OCI-LY1 (cell line): ENCODE measurements at regions not wholly inside any gene's neighbourhood (a gene's known extent, or its start where the extent isn't known, plus 50 kb on each side); places are given as distances from the start of the nearest gene placed in this dataset.
A peak's percentile ranks its signal among the peaks of the same experiment; 100 is the strongest.

Experiments
- H2AFZ ChIP-seq: fragments of 200-600 bp; sonication (generic), shearing (Covaris generic); 2 replicates; pipeline ENCODE4 v1.6.0; 2014; ENCODE audit warnings: antibody characterized with exemption, mild to moderate bottlenecking, low read length
- H3F3A ChIP-seq: fragments of 200-600 bp; sonication (generic), shearing (Covaris generic); 2 replicates; pipeline ENCODE4 v1.6.0; 2014; ENCODE audit warnings: mild to moderate bottlenecking, antibody characterized with exemption, low read length, moderate library complexity; ENCODE audit not compliant: insufficient read depth
- H3K27ac ChIP-seq: fragments of 200-600 bp; sonication (generic); 2 replicates; pipeline ENCODE4 v1.5.1; 2014; ENCODE audit warnings: low read length, mixed run types, mild to moderate bottlenecking, low read depth; ENCODE audit not compliant: poor library complexity, severe bottlenecking
- H3K27me3 ChIP-seq: fragments of 200-600 bp; sonication (generic); 2 replicates; pipeline ENCODE4 v1.6.0; 2014; ENCODE audit warnings: antibody characterized with exemption, mild to moderate bottlenecking, low read length, moderate library complexity; ENCODE audit not compliant: insufficient read depth
- H3K36me3 ChIP-seq: fragments of 200-600 bp; sonication (generic); 2 replicates; pipeline ENCODE4 v1.6.1; 2014; ENCODE audit warnings: mild to moderate bottlenecking, antibody characterized with exemption, low read length, moderate library complexity, mixed read lengths; ENCODE audit not compliant: insufficient read depth
- H3K4me1 ChIP-seq: fragments of 200-600 bp; sonication (generic); 2 replicates; pipeline ENCODE4 v1.5.1; 2014; ENCODE audit warnings: mild to moderate bottlenecking, low read length, moderate library complexity; ENCODE audit not compliant: insufficient read depth, severe bottlenecking
- H3K4me2 ChIP-seq: fragments of 200-600 bp; sonication (generic), shearing (Covaris generic); 2 replicates; pipeline ENCODE4 v1.6.1; 2014; ENCODE audit warnings: low read length
- H3K4me3 ChIP-seq: fragments of 200-600 bp; sonication (generic); 2 replicates; pipeline ENCODE4 v1.5.1; 2014; ENCODE audit warnings: low read length, low read depth, mild to moderate bottlenecking, mixed read lengths; ENCODE audit not compliant: poor library complexity, severe bottlenecking
- H3K79me2 ChIP-seq: fragments of 200-600 bp; shearing (Covaris generic); 2 replicates; pipeline ENCODE4 v1.6.1; 2016; ENCODE audit warnings: mixed run types, low read length, mixed read lengths; ENCODE audit not compliant: insufficient read depth
- H3K9ac ChIP-seq: fragments of 200-600 bp; sonication (generic), shearing (Covaris generic); 2 replicates; pipeline ENCODE4 v1.6.1; 2014; ENCODE audit warnings: mild to moderate bottlenecking, low read length, mixed read lengths
- H3K9me2 ChIP-seq: fragments of 200-600 bp; sonication (generic), shearing (Covaris generic); 2 replicates; pipeline ENCODE4 v1.6.1; 2014; ENCODE audit warnings: low read depth, mild to moderate bottlenecking, low read length, mixed read lengths
- H3K9me3 ChIP-seq: fragments of 200-600 bp; shearing (Covaris generic); 2 replicates; pipeline ENCODE4 v1.6.1; 2014; ENCODE audit warnings: low read length, mixed read lengths
- H4K20me1 ChIP-seq: fragments of 200-600 bp; sonication (generic), shearing (Covaris generic); 2 replicates; pipeline ENCODE4 v1.6.0; 2016; ENCODE audit warnings: mild to moderate bottlenecking, low read length; ENCODE audit not compliant: insufficient read depth
- EZH2 ChIP-seq: fragments of 200-600 bp; sonication (generic), shearing (Covaris generic); IDR thresholded peaks from 2 replicates; pipeline ENCODE4 v1.8.0; 2017; ENCODE audit warnings: borderline replicate concordance, mixed run types, mild to moderate bottlenecking, antibody characterized with exemption, low read length, moderate library complexity, mixed read lengths
- TF ChIP-seq, protein P1 (sequence below): fragments of 200-600 bp; sonication (generic), shearing (Covaris generic); IDR thresholded peaks from 2 replicates; pipeline ENCODE4 v1.5.1; 2017; ENCODE audit warnings: mild to moderate bottlenecking, antibody characterized with exemption, low read length, moderate library complexity, mixed read lengths

DNA sequence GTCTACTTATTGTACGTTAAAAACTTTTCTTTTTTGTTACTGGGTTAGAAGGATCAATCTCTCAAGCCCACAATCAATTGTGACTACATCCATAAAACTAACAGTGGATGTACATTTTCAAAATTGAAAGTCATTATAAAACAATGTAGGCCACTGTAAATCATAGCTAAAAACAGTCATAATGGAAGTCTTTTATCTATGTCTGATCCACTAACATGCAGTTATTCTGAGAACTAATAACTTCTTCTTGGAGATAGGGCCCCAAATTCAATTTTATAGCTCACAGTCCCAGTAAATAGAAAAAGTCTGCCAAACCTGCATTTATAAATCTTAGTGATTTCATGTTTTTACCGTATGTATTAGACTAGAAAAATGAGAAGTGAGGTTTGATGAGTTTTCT lies 187.3 kb upstream of the MMS22L start:
- Histone ChIP-seq H3K9ac (no peak overlapping the region), H3K27ac (no peak overlapping the region), H3K4me2 (no peak overlapping the region), H3K9me3 (no peaks in the 10 kb centered on the region), H3K4me1 (no peaks in the 10 kb centered on the region), H3K9me2 (no peaks in the 10 kb centered on the region), H3F3A (no peaks in the 10 kb centered on the region; the same call in 1 of the 2 replicates), H3K4me3 (no peak overlapping the region), H3K79me2 (no peaks in the 10 kb centered on the region), H3K36me3 (no peaks in the 10 kb centered on the region), H2AFZ (no peak overlapping the region), H3K27me3 (no peaks in the 10 kb centered on the region), H4K20me1 (no peaks in the 10 kb centered on the region)
- TF ChIP-seq, protein P1, sequence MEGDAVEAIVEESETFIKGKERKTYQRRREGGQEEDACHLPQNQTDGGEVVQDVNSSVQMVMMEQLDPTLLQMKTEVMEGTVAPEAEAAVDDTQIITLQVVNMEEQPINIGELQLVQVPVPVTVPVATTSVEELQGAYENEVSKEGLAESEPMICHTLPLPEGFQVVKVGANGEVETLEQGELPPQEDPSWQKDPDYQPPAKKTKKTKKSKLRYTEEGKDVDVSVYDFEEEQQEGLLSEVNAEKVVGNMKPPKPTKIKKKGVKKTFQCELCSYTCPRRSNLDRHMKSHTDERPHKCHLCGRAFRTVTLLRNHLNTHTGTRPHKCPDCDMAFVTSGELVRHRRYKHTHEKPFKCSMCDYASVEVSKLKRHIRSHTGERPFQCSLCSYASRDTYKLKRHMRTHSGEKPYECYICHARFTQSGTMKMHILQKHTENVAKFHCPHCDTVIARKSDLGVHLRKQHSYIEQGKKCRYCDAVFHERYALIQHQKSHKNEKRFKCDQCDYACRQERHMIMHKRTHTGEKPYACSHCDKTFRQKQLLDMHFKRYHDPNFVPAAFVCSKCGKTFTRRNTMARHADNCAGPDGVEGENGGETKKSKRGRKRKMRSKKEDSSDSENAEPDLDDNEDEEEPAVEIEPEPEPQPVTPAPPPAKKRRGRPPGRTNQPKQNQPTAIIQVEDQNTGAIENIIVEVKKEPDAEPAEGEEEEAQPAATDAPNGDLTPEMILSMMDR, result no peak
- no peak for TF ChIP-seq EZH2

DNA sequence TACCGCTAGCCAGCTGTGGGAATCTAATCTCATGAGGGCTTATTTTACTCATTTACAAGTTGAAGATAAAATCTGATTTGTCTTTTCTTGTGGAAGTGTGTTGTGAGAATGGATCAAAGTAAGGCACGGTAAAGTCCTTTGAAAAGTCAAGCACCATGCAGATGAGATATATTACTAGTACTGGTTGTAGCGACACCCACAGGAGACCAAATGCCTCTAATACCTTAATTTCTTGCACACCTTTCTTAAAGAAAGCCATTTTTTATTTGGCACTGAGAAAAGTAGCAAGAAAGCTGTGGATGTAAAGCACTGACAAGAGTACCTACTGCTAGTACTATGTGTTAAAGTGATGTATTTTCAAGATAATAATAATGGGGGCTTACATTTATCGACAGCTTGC lies 191.0 kb upstream of the MMS22L start:
- H3K4me2 ChIP-seq, result no peak overlapping the region
- H3K36me3 ChIP-seq, result no peaks in the 10 kb centered on the region
- H2AFZ ChIP-seq, result no peak overlapping the region
- H3K27ac ChIP-seq, result no peak overlapping the region
- no peak overlapping the region for H3K9ac ChIP-seq
- H3K79me2 ChIP-seq, result no peaks in the 10 kb centered on the region
- no peaks in the 10 kb centered on the region; the same call in 1 of the 2 replicates for H3F3A ChIP-seq
- H4K20me1 ChIP-seq, result no peaks in the 10 kb centered on the region
- H3K4me3 ChIP-seq, result no peak overlapping the region
- H3K9me3 ChIP-seq, result 0 out of 2 replicates have a peak, but pooled peaks cover 3% of the 10 kb centered on the region
- H3K4me1 ChIP-seq, result no peaks in the 10 kb centered on the region
- H3K27me3 ChIP-seq, result no peaks in the 10 kb centered on the region
- TF ChIP-seq EZH2, result no peak
- TF ChIP-seq, protein P1, result peak; percentile 27; the same call in 1 of the 2 replicates
- H3K9me2 ChIP-seq, result no peaks in the 10 kb centered on the region

DNA sequence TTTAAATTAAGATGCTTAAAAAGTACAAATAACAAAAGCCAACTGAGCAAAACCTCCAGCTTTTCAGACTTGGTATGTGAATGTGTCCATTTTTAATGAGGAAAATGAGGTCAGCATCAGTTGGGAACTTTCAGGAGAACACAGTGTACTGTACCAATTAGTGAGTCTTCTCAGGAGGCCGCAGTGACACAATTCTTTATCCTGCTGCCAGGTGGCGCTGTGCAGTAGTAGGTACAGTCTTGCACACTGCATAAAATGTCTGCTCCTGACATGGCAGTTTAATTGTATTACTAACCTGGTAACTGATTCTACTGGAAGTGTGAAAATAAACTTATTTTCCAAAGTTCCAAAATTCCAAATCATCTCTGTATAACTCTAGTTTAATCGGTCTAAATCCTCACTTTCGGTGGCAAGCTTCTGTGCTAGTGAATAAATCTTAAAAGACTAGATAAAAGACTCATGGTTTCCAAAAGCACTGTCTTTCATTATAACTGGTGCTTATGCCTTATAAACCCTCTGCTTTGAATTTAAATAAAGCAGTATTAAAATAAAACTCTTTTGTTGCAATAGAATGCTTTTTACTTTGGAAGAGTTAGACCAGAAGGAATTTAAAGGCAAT lies 214.8 kb upstream of the MMS22L start:
- peak overlapping the region; percentile 63; the same call in 1 of the 2 replicates for H2AFZ ChIP-seq
- H3K9ac ChIP-seq, result no peak overlapping the region
- H3K4me3 ChIP-seq, result no peak overlapping the region
- H3F3A ChIP-seq, result no peaks in the 10 kb centered on the region
- no peak overlapping the region for H3K4me2 ChIP-seq
- H3K9me2 ChIP-seq, result no peaks in the 10 kb centered on the region
- no peaks in the 10 kb centered on the region for H3K9me3 ChIP-seq
- H3K79me2 ChIP-seq, result no peaks in the 10 kb centered on the region
- no peaks in the 10 kb centered on the region for H3K27me3 ChIP-seq
- H4K20me1 ChIP-seq, result no peaks in the 10 kb centered on the region
- H3K27ac ChIP-seq, result no peak overlapping the region
- TF ChIP-seq, protein P1, result peak; percentile 89
- no peak for TF ChIP-seq EZH2
- no peaks in the 10 kb centered on the region for H3K36me3 ChIP-seq
- no peaks in the 10 kb centered on the region for H3K4me1 ChIP-seq
